Astrocyte (in vitro differentiated cells and primary cell): ENCODE measurements at regions not wholly inside any gene's neighbourhood (a gene's known extent, or its start where the extent isn't known, plus 50 kb on each side); places are given as distances from the start of the nearest gene placed in this dataset.

Source experiments
- DNase-seq: peaks from one replicate; pipeline ENCODE4 v3.0.0-alpha.2; 2010; ENCODE audit warnings: low read depth
- FAIRE-seq: peaks from 2 replicates; lab custom pipeline; 2011; peaks lifted over from hg19 to GRCh38; lab: Jason Lieb, UNC
- H2AFZ ChIP-seq: 2 replicates; pipeline ENCODE4 v1.6.0; 2012; ENCODE audit warnings: low read depth, low read length, inconsistent platforms
- H3K27ac ChIP-seq: 2 replicates; pipeline ENCODE4 v1.5.1; 2011; ENCODE audit warnings: low read depth, low read length, inconsistent platforms
- H3K27me3 ChIP-seq: 2 replicates; pipeline ENCODE4 v1.6.0; 2011; ENCODE audit warnings: low read length, inconsistent platforms; ENCODE audit not compliant: insufficient read depth
- H3K36me3 ChIP-seq: 2 replicates; pipeline ENCODE4 v1.5.1; 2011; ENCODE audit warnings: low read length, inconsistent platforms; ENCODE audit not compliant: insufficient read depth
- H3K4me1 ChIP-seq: 2 replicates; pipeline ENCODE4 v1.5.1; 2011; ENCODE audit warnings: low read length, inconsistent platforms; ENCODE audit not compliant: insufficient read depth
- H3K4me2 ChIP-seq: 2 replicates; pipeline ENCODE4 v1.6.0; 2012; ENCODE audit warnings: low read length, inconsistent platforms
- H3K4me3 ChIP-seq: 2 replicates; pipeline ENCODE4 v1.5.1; 2011; ENCODE audit warnings: low read depth, mild to moderate bottlenecking, low read length, inconsistent platforms; ENCODE audit not compliant: insufficient read depth
- H3K79me2 ChIP-seq: 2 replicates; pipeline ENCODE4 v1.6.0; 2012; ENCODE audit warnings: mild to moderate bottlenecking, low read length, inconsistent platforms; ENCODE audit not compliant: insufficient read depth
- H3K9ac ChIP-seq: 2 replicates; pipeline ENCODE4 v1.6.0; 2012; ENCODE audit warnings: mild to moderate bottlenecking, low read length, inconsistent platforms
- H3K9me3 ChIP-seq: 2 replicates; pipeline ENCODE4 v1.5.1; 2012; ENCODE audit warnings: low read depth, mild to moderate bottlenecking, low read length, inconsistent platforms; ENCODE audit not compliant: insufficient read depth
- H4K20me1 ChIP-seq: 2 replicates; pipeline ENCODE4 v1.6.0; 2012; ENCODE audit warnings: low read length, inconsistent platforms; ENCODE audit not compliant: insufficient read depth
- H3K27ac Mint-ChIP-seq: one replicate; pipeline ENCODE4 v1.8.0; 2021; ENCODE audit warnings: mild to moderate bottlenecking, mixed read lengths; ENCODE audit not compliant: unreplicated experiment
- H3K27me3 Mint-ChIP-seq: one replicate; pipeline ENCODE4 v1.8.0; 2021; ENCODE audit warnings: low read depth, mixed read lengths; ENCODE audit not compliant: unreplicated experiment
- H3K36me3 Mint-ChIP-seq: one replicate; pipeline ENCODE4 v1.8.0; 2021; ENCODE audit warnings: low read depth, mixed read lengths; ENCODE audit not compliant: unreplicated experiment
- H3K4me1 Mint-ChIP-seq: one replicate; pipeline ENCODE4 v1.8.0; 2021; ENCODE audit warnings: low read depth, mixed read lengths; ENCODE audit not compliant: unreplicated experiment
- H3K4me3 Mint-ChIP-seq: one replicate; pipeline ENCODE4 v1.8.0; 2021; ENCODE audit warnings: mild to moderate bottlenecking, moderate library complexity, mixed read lengths; ENCODE audit not compliant: unreplicated experiment
- H3K9me3 Mint-ChIP-seq: one replicate; pipeline ENCODE4 v1.8.0; 2021; ENCODE audit warnings: mild to moderate bottlenecking, mixed read lengths; ENCODE audit not compliant: unreplicated experiment
- EZH2 ChIP-seq: IDR thresholded peaks from 2 replicates; pipeline ENCODE4 v1.6.1; 2012; ENCODE audit warnings: mild to moderate bottlenecking, low read length, inconsistent platforms; ENCODE audit not compliant: insufficient read depth
- TF ChIP-seq, protein P1 (sequence below): IDR thresholded peaks from 2 replicates; pipeline ENCODE4 v1.5.1; 2011; ENCODE audit warnings: low read depth, mild to moderate bottlenecking, inconsistent platforms, low read length, moderate library complexity; ENCODE audit not compliant: insufficient read depth

DNA sequence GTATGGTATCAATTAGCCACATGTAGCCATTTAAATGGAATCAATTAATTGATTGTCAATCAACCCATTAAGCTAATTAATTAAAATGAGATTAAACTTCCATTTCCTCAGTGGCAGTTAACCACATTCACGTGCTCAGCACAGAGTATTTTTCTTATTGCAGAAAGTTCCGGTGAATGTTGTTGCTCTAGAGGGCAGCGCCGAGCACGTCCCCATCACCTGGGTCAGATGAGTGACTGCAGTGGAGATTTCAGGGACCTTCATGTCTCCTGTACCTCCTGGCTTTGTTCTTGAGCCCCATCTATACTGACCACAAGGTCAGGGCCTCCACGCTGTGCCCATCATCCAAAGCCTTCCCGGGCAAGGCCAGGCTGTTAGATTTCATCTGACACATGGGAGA is 168.8 kb upstream of the MKI67 start:
- Mint-ChIP-seq H3K4me3 (no peak overlapping the region), H3K27ac (no peak overlapping the region), H3K4me1 (no peaks in the 10 kb centered on the region), H3K36me3 (no peaks in the 10 kb centered on the region), H3K9me3 (peaks cover 21% of the 10 kb centered on the region), H3K27me3 (peaks cover 44% of the 10 kb centered on the region)
- Histone ChIP-seq H3K27ac (no peak overlapping the region), H3K4me1 (no peaks in the 10 kb centered on the region), H3K36me3 (no peaks in the 10 kb centered on the region), H3K4me3 (no peak overlapping the region), H3K27me3 (no peaks in the 10 kb centered on the region), H3K9me3 (peaks cover 3% of the 10 kb centered on the region), H3K79me2 (no peaks in the 10 kb centered on the region), H3K4me2 (no peak overlapping the region), H4K20me1 (no peaks in the 10 kb centered on the region), H3K9ac (no peak overlapping the region), H2AFZ (no peak overlapping the region)
- FAIRE-seq: no peak
- TF ChIP-seq EZH2: no peak
- TF ChIP-seq, protein P1, sequence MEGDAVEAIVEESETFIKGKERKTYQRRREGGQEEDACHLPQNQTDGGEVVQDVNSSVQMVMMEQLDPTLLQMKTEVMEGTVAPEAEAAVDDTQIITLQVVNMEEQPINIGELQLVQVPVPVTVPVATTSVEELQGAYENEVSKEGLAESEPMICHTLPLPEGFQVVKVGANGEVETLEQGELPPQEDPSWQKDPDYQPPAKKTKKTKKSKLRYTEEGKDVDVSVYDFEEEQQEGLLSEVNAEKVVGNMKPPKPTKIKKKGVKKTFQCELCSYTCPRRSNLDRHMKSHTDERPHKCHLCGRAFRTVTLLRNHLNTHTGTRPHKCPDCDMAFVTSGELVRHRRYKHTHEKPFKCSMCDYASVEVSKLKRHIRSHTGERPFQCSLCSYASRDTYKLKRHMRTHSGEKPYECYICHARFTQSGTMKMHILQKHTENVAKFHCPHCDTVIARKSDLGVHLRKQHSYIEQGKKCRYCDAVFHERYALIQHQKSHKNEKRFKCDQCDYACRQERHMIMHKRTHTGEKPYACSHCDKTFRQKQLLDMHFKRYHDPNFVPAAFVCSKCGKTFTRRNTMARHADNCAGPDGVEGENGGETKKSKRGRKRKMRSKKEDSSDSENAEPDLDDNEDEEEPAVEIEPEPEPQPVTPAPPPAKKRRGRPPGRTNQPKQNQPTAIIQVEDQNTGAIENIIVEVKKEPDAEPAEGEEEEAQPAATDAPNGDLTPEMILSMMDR: no peak
- no peak for DNase-seq

DNA sequence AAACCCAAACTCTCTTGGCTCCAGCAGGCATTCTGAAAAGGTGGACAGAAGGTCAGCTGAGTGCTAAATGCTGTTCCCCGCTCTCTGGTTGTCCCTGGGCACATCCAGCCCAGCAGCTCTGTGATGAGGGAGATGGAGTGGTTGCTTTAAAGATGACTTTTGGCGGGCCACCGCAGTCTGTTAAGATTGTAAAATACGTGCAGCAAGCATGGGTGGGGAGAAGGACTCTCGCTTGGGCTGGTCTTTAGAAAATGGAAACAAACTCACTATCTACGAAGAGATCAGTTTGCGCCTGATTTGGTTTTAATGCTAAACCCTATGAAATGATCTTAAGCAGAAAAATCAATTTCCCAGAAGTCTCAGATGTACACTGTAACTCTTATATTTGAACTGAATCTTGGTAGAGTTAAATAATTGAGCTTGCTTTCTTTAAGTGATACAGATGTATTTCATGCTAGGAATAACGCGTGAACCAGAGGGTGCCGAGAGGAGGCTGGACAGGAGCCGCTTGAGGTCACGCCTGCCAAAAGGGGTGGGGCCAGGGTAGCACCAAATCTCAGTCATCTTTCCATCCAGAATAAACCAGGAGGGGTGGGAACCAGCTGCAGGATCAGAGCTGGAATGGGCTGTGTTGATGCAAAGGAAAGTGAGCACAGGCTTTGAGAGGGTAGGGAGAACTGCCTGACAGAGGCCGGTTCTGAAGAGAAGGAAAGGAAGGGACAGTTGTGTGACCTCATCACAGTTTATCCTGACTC is 170.2 kb upstream of the MKI67 start:
- Histone ChIP-seq H3K4me1 (no peaks in the 10 kb centered on the region), H3K79me2 (no peaks in the 10 kb centered on the region), H3K9ac (no peak overlapping the region), H3K4me3 (no peak overlapping the region), H3K27ac (no peak overlapping the region), H4K20me1 (no peaks in the 10 kb centered on the region), H2AFZ (no peak overlapping the region), H3K9me3 (peaks cover 3% of the 10 kb centered on the region), H3K27me3 (no peaks in the 10 kb centered on the region), H3K36me3 (no peaks in the 10 kb centered on the region), H3K4me2 (no peak overlapping the region)
- FAIRE-seq: no peak
- Mint-ChIP-seq H3K27ac (no peak overlapping the region), H3K4me3 (no peak overlapping the region), H3K36me3 (no peaks in the 10 kb centered on the region), H3K4me1 (no peaks in the 10 kb centered on the region), H3K27me3 (peaks cover 40% of the 10 kb centered on the region), H3K9me3 (peaks cover 8% of the 10 kb centered on the region)
- DNase-seq: no peak
- no peak for TF ChIP-seq EZH2
- TF ChIP-seq, protein P1: no peak

DNA sequence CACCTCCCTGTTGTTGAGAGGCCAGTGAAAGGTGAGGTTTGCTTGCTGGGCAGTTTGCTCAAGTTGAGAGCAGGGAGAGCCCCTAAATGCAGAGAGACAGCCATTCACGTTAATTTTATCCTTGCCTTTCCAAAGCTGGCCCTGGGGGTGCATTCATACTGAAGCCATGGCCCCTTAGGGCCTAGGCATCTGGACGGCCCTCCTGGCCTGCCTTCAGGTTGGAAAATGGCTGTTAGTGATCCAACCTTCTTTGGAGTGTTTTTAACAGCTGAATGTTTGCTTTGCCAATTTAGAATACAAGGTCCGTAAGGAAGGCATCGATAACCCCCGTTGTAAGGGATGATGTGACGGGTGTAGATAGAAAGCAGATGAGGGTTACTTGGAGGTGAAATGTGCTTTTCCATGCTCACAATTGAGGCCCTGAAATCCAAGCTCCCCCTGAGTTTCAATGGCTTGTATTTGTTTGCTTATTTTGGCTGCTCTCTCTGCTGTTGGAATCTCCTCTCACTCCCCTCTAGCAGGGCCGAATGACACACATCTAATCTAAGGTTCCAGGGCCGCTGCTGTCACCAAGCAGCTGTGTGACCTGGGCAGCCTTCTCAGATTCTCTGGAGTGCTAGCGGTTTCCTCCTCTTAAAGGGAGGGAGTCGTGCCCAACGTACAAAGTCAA is 171.6 kb upstream of the MKI67 start:
- no peak overlapping the region for H3K27ac Mint-ChIP-seq
- no peak overlapping the region for H2AFZ ChIP-seq

More for the DNA sequence above, 171.6 kb upstream of the MKI67 start:
- H3K4me3 Mint-ChIP-seq: no peak overlapping the region
- H3K4me3 ChIP-seq: no peak overlapping the region
- no peaks in the 10 kb centered on the region for H3K4me1 ChIP-seq
- TF ChIP-seq, protein P1: no peak
- no peak for TF ChIP-seq EZH2
- no peaks in the 10 kb centered on the region for H4K20me1 ChIP-seq
- H3K27me3 ChIP-seq: no peaks in the 10 kb centered on the region
- FAIRE-seq (no peak), DNase-seq (no peak)
- no peaks in the 10 kb centered on the region for H3K9me3 ChIP-seq
- H3K4me2 ChIP-seq: no peak overlapping the region
- H3K27me3 Mint-ChIP-seq: peaks cover 36% of the 10 kb centered on the region
- no peaks in the 10 kb centered on the region for H3K4me1 Mint-ChIP-seq
- H3K9me3 Mint-ChIP-seq: peaks cover 9% of the 10 kb centered on the region
- no peak overlapping the region for H3K9ac ChIP-seq
- no peak overlapping the region for H3K27ac ChIP-seq
- H3K79me2 ChIP-seq: no peaks in the 10 kb centered on the region
- H3K36me3 ChIP-seq: no peaks in the 10 kb centered on the region
- H3K36me3 Mint-ChIP-seq: no peaks in the 10 kb centered on the region
